Inflammatory macrophage treated with lipopolysaccharide for 4 hours (primary cell): ENCODE measurements at regions not wholly inside any gene's neighbourhood (a gene's known extent, or its start where the extent isn't known, plus 50 kb on each side); places are given as distances from the start of the nearest gene placed in this dataset.

Source experiments
- DNase-seq: peaks from one replicate; pipeline ENCODE4 v3.0.0-alpha.2; 2020

GRCh38 chr20:60381643-60382400, 423.6 kb downstream of the CDH26 start:
- no peak for DNase-seq

- no peak for DNase-seq
Measured at GRCh38 chr20:60389441-60389840, 431.2 kb downstream of the CDH26 start.

GRCh38 chr20:60389882-60390281, 431.7 kb downstream of the CDH26 start:
- DNase-seq: no peak

GRCh38 chr20:60395991-60396390, 437.8 kb downstream of the CDH26 start:
- no peak for DNase-seq

- no peak for DNase-seq
Measured at GRCh38 chr20:60400567-60400966, 442.3 kb downstream of the CDH26 start.

GRCh38 chr20:60402189-60403058, 444.2 kb downstream of the CDH26 start:
- no peak for DNase-seq

- DNase-seq: no peak
Measured at GRCh38 chr20:60403105-60403741, 445.0 kb downstream of the CDH26 start.

GRCh38 chr20:60407011-60407771, 449.0 kb downstream of the CDH26 start:
- no peak for DNase-seq

- no peak for DNase-seq
Measured at GRCh38 chr20:60407938-60408337, 449.7 kb downstream of the CDH26 start.

- no peak for DNase-seq
Measured at GRCh38 chr20:60408435-60408834, 450.2 kb downstream of the CDH26 start.

GRCh38 chr20:60410618-60411264, 452.5 kb downstream of the CDH26 start:
- no peak for DNase-seq

GRCh38 chr20:60411813-60412212, 453.6 kb downstream of the CDH26 start:
- no peak for DNase-seq

GRCh38 chr20:60420676-60421229, 462.5 kb downstream of the CDH26 start:
- no peak for DNase-seq

GRCh38 chr20:60422848-60423247, 464.6 kb downstream of the CDH26 start:
- no peak for DNase-seq

- no peak for DNase-seq
Measured at GRCh38 chr20:60424267-60424902, 466.2 kb downstream of the CDH26 start.

- no peak for DNase-seq
Measured at GRCh38 chr20:60427516-60427915, 469.3 kb downstream of the CDH26 start.

- no peak for DNase-seq
Measured at GRCh38 chr20:60428651-60429050, 470.4 kb downstream of the CDH26 start.

- DNase-seq: no peak
Measured at GRCh38 chr20:60430516-60431001, 472.3 kb downstream of the CDH26 start.

- no peak for DNase-seq
Measured at GRCh38 chr20:60431349-60431748, 473.1 kb downstream of the CDH26 start.

GRCh38 chr20:60437418-60437817, 479.2 kb downstream of the CDH26 start:
- DNase-seq: no peak
